ENCODE measurements at regions not wholly inside any gene's neighbourhood (a gene's known extent, or its start where the extent isn't known, plus 50 kb on each side); places are given as distances from the start of the nearest gene placed in this dataset.
A peak's percentile ranks its signal among the peaks of the same experiment; 100 is the strongest.

DNA sequence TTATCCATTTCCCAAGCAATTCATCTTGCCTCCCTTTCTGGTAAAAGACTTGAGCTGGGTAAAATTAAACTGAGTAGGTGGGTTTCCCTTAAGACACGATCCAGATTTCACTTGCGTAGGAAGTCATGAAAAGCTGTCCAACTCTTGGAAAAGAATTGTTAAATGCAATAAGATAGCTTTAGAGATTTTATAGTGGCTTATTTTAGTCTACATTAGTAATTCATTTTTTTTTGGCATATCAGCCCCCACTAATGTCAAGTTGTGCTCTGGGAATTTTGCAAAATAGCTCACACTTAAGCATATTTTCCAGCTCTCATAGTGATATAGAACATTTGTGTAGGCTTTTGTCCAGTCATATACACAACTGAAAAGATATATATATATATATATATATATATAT, 344.7 kb upstream of the FIGN start:
- ATAC-seq = no peak

DNA sequence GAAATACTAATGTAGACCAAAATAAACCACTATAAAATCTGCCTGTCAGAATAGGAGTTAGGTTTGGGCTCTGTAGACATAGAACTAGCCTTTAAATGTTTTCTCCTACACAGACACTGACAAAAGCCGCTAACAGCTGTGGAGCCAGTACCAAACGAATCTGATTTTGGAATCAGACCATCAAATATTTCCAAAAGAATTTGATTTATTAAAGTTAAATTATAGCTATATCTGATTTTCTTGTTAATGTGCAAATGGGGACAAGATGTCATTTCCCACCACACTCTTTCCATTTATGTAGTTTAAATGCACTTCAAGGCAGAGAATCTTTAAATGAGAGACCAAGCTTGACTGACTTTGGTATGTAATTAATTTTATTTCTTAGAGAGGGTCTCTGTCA, 343.4 kb upstream of the FIGN start:
- no peak for ATAC-seq

DNA sequence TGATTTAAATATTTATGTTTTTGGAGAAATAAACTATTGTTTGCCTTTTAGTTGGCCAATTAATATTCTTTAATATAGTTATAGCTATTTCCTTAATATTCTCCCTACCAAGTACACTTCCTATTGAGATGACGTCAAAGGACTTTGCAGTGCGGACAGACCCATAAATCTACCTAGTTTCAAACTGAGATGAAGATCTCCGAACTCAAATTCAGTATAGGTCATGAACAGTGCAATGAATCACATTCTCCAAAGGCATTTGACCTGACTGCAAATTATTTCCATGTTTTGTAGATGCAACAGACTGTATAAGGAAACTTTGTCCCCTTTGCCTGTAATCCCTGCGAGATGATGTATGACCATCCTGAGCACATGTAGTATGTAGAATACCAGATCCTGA, 342.6 kb upstream of the FIGN start:
- no peak for ATAC-seq

DNA sequence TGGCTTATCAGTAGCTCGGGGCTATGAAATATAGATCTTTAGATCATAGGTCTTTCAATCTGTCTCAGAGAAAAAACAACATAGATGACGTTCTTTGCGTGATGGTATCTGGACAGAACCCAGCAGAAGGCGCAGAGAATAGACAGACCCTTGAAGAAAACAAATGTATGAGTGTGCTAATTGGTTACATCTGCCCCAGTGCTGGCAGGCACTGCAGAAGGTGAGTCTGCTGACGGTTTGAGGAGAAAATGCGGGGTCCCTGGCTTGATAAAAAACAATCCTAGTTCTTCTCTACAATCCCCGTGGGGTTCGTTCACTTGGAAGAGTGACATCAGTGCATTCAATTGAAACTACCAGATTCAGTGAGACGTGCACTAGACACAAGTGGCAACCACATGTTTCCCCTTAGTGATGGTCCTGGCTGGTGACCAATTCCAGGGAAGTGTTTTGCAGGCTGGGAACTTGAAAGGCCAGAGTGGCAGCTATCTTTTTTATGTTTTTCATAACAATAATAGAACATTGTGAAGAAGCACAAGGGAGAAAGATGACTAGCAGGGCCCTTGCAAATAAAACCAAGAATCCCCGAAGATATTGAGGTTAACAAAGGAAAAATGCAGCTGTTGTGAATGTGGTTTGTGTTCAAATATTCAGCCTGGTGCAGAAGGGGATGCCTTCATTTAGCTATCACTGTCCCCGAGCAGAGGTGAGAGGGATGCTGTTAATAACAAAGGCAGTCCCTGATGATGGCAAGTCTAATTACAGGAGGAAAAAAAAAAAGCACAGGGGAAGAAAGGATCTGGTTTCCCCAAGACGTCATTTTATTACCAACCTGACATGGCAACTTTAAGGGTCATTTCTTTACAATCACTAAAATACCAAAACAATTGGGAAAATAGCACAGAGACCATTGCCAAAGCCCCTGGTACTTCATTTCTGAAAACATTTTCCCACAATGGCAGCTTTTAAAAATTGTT, 337.6 kb upstream of the FIGN start:
- ATAC-seq = no peak

DNA sequence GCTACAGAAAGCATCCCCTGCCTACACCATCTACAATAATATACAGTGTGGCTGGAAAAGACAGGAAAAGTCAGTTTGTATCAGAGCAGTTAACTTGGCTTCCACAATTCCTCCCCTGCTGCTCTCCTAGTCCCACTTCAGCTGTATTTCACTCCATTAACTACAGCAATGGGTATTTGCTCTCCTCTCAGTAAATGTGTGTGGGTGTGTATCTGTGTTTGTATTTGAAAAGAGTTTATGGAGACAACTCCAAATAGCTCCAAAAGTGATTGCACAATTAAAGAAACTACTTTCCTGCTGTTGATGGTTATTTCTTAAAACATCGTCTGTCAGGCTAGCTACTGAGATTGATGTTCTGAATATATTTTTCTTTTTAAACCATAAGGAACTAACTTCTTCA, 333.7 kb upstream of the FIGN start:
- no peak for ATAC-seq

DNA sequence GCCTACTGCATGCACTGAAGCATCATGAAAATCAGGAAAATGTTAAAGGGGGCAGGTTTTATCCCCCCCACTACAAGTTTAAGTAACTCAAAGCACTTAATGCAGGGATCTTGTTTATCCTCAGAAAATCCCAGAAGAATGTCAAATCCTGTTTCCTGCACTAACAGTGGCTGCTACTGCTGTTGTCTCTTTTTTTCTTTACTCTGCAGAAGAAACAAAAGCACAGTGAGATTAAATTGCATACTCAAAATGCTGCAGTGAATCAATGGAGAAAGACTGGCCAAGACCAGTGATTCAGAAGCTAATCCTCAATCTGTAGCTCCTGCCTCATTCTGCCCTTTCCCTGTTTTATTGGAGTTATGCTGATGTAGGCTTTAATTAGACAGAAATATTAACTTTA, 332.3 kb upstream of the FIGN start:
- no peak for ATAC-seq

DNA sequence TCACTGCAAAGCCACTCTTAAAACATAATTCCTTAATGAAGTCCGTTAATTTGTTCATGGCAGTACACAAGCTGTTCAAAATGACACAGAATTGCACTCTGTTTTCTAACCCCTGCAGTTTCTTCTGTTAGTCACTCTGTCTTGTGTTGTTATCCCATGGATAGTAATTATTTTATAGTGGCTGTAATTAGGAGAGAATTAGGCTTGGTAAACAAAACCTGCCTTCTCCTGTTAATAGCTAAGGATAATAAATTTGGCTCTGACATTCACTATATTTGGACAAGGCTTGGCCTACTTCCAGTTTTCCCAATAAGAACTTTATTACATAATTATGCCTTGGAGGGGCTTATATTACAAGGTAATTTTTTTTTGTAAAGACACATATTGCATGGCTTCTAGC, 330.3 kb upstream of the FIGN start:
- ATAC-seq = no peak

DNA sequence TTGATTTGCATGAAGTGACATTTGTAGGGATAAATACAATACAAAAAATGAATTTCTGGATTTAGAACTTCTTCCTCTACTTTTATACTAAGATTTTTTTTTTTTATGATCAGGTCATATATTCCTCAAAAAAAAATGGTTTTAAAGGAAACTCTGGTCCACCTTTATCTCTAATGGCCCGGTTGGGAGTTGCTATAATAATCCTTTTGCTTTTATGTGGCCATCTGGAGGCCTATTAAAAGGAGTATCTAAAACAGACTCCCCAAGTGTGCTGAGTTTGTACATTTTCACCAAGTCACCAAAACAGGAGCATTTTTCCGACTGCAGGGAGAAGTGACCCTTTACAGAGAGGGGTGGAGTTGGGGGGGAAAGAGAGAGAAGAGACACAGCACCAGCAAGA, 329.2 kb upstream of the FIGN start:
- ATAC-seq = no peak

DNA sequence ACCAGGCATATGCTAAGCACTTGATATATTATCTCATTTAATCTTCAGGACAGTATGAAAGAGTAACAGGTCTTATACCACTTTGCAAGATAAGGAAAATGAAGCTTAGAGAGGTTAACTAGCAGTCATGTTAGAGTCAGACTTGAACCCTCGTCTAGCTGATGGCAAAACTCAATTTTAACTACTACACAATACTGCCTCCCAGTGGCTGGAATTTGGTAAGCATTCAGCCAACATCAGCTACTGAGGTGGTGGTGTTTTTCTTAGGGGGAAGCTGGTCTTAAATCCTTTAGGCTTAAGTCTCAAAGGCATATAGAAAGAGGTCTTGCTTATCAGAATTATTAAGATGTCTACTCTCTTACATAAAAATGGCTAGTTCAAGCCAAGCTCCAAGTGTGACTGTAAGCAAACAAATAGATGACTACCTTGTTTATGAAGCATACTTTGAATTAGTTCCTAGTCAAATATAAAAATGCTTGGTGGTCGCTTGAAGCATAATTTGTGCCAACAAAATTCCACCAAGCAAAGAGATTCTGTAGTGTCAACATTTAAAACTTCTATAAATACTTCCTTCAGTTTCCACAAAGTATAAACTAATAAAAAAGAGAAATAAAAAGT, 325.4 kb upstream of the FIGN start:
- no peak for ATAC-seq

DNA sequence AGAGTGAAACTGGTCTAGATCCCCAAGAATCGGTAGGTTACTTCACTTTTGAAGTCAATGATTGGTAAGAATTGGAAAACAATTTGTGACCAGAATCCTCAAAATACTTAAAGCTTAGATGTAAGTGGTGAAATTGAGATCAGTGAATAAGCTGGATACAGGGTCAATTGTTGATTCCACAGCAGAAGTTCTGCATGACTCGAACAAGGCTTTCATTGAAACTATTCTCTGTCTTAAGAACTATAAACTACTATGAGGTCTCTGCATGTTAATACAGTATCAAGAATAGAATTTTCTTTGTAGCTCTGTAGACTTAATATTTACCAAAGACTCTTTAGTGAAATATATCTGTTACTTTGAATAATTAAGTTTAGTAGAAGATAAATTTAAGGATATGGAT, 324.2 kb upstream of the FIGN start:
- no peak for ATAC-seq

DNA sequence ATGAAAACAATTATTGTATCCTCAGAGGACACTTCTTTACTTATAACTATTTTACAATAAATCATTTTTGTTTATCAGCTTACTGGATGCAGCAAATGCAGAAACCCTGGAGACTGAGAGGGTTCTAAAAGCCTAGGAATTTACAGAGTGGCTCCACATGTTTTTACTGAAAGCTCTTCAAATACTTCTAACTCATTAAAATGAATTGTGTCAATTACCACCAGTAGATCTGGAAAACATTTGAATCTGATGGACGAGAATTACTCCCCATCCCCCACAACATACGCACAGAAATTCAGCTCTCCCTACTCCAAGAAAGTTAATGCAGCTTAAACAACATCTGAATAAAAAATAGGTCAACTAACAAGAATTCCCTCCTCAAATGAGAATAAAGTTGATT, 319.8 kb upstream of the FIGN start:
- no peak for ATAC-seq

DNA sequence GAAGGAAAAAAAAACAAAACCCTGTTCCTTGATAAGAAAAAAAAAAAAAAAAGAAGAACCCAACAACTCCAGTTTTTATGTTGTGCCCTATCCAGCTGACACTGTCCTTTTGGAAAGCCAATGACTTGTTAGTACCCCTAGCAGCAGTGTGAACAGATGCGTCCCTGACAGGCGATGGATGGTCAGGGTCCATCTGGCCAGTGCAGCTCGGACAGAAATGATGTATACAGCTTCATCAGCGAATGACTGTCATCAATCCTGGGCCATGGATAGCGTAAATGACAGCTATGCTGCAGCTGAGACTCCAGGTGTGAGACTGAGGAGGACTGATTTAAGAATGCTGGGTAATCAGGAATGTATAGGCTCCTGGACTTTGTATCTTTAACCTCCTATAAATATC, 318.8 kb upstream of the FIGN start:
- ATAC-seq = no peak

DNA sequence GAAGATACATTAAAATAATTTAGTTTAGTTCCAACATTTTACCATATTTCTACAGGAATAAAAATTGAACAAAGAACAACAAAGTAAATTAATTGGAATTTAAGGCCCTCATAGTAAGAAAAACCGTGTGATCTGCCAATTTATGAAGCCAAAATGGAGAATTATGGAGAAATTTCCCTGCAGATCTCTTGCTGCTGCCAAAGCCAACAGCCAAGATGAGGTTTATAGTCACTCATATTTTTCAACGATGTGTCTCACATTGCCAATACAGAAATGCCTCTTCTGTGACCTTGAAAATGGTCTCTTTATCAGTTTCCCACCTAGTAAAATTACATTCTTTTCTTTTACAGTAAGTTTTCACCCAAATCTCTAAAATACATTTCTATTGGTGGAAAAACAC, 317.2 kb upstream of the FIGN start:
- no peak for ATAC-seq

DNA sequence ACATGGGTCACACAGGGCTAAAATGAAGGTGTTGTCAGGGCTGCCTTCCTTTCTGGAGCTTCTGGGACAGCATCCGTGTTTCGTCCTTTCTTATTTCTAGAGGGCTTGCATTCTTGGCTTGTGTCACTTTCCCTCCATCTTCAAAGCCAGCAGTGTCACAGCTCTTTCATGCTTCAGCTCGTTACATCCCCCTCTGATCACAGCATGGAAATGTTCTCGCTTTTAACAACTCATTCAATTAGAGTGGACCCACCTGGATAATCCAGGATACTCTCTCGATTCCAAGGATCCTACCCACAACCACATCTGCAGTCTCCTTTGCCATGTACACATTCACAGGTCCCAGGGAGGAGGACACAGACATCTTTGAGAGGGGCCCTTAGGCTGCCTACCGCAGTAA, 316.2 kb upstream of the FIGN start:
- no peak for ATAC-seq

DNA sequence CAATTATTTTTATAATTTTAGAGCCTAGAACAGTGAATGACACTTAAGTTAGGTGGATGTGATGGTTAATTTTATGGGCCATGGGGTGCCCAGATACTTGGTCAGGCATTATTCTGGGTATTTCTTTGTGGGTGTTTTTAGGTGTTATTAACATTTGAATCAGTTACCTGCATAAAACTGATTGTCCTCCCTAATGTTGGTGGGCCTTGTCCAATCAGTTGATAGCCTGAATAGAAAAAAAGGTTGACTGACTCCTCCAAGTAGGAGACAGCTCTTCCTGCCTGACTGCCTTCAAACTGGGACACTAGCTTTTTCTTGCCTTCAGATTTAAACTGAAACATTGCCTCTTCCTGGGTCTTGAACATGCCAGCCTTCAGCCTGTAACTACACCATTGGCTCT, 312.9 kb upstream of the FIGN start:
- ATAC-seq = no peak

DNA sequence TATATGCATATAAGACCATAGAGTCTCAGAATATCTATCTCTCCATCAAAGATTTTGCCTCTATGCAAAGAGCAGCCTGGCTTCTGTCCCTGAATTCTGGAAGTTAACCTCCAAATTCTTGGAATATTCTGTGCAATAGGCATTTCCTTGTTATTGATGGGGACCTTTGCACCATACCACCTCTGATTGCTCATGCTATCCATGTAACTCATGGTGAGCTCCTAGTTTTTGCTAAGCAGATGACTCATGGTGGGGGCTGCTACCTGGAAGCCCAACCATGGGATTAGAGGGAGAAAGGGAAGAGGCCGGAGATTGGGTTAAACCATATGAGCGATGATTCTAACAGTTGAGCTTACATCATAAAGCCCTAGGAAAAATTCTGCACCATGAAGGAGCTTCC, 310.2 kb upstream of the FIGN start:
- no peak for ATAC-seq

DNA sequence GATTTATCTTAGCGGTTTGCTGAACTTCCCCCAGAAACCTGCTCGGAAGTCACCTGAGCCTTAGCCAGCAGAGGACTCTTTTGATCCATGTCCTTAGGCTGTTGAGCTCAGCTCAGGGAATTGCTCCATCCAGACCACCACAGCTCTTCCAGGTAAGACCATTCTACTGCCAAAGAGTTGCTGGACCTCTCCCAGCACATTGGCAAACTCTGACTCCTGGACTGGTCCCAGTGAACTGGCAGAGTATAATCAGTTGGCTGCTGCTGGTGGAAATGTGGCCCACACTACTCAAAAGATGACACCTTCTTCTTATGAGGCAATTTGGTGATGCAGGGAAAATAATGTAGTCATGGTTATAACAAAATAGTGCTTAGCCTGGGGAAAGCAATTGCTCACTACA, 308.8 kb upstream of the FIGN start:
- ATAC-seq = peak; percentile 11

DNA sequence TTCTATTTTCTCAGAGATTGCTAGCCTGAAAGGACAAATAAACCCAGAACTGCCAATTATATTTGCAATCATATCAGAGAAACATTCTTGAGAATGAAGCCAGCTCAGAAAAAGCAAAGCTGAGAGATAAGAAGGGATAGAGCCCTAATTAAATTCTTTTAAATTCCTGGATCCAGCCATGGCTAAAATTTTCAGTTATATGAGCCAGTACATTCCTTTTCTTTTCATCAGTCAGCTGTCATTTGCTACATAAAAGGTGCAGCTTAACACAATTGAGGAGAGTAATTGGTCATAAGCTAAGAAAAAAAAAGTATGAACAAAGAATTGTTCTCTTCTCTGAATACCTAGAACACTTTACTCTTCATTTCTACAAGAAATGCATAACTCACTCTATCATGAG, 303.5 kb upstream of the FIGN start:
- no peak for ATAC-seq

DNA sequence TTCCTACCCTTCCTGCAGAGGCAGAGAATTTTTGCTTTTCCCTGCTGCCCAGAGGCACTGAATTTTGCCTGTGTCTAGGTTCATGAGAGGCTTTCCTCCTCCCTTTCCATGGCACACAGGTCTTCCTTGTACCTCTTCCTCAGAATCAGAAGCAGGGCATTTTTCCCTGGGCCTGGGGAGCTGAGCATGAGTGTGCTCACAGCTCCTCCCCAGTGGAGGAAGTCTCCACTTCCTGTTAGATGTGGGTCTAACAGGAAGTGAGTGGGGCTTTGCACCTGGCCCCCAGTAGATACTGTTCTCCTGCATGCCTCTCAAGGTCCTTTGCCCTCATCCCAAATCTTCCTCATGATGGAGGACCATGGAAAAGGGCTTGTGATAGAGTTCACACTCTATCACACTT, 297.2 kb upstream of the FIGN start:
- ATAC-seq = no peak

DNA sequence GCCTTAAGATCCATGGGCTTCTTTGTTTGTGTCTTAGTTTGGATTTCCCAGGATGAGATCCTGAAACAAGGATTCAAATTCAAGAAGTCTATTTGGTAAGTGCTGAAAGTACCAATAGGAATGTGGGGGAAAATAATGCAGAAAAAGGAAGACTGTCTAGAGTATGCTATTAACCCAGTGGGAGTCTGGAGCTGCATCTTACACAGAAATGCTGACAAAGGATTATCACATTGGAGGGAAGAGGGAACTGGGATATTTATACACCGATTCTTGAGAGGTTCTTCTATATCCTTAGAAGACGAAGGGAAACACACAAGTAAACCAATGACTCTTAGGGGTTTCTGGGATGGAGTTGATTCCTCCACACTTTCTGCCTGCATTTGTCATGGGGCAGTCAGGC, 294.8 kb upstream of the FIGN start:
- ATAC-seq = no peak

DNA sequence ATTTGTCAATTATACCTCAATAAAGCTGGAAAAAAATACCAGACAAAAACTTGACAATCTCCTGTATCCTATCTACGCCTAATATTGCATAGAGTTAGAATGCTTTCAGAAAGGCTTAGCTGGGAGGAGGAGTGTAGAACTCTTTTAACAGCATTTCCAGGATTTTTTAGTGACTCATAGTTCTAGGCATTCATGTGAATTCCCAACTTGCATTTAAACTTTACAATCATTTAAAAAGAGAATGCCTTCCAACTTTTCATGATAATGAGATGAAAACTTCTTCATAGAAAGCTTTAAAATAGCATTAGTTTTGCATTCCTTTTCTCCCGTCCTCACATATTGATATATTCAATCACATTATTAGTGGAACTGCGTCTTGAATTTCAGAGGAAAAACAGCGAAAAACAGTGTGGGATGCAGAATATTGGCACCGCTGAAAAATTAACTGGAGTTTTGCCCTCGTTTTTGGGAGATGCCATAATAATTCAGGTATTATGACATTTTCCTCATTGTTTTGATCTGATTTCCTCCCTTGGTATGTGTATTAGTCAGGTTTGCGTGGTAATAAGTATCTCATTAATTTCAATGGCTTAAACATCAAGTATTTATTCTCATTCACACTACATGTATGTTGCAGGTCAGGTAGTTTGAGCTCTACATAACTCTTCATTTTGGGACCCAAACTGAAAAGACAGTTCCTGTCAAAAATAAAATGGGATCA, 293.2 kb upstream of the FIGN start:
- no peak for ATAC-seq

DNA sequence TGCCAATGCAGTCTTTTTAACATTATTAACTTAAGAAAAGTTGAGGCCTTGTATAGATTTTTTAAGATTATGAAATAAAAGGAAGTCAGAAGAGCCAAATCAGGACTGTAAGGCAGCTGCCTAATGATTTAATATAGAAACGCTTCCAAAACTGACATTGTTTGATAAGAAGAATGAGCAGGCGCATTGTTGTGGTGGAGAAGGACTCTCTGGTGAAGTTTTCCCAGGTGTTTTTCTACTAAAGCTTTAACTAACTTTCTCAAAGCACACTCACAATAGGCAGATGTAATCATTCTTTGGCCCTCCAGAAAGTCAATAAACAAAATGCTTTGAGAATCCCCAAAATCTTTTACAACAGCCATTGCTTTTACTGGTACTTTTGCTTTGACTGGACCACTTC, 288.6 kb upstream of the FIGN start:
- no peak for ATAC-seq

DNA sequence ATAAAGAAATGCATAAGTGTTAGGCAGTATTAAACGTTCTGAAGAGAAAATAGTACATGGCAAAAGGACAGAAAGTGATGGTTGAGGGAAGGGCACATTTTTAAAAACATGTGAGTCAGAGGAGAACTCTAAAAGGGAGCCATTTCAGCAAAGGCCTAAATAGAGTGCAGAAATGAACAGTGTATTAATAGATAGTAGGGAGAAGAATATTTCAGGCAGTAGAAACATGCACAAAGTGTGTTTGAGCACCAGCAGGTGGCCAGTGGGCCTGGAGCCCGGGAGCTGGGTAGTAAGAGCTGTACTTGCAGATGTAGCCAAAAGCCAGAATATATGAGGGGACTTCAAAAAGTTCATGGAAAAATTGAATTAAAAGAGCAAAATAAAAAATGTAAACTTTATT, 288.1 kb upstream of the FIGN start:
- no peak for ATAC-seq
